GM12878 (cell line): ENCODE measurements at regions not wholly inside any gene's neighbourhood (a gene's known extent, or its start where the extent isn't known, plus 50 kb on each side); places are given as distances from the start of the nearest gene placed in this dataset.

ENCODE experiments used
- ATAC-seq: fragments of 200-7000 bp; cut with Tn5 transposase; 3 replicates; pipeline ENCODE4 v1.9.1; 2020; ENCODE audit warnings: mild to moderate bottlenecking, moderate library complexity
- BruUV-seq: library from RNA; stranded (reverse); fragments of 400-500 nt; replicated peaks from 2 replicates; lab custom pipeline; 2021; lab: Mats Ljungman, UMichigan
- CTCF ChIA-PET: fragments of 300-600 bp; sonication (Branson Sonifier 250); formaldehyde crosslinking; extraction: SDS; loops from one replicate; lab custom pipeline; 2021; ENCODE audit warnings: inconsistent platforms; lab: Yijun Ruan, JAX
- POLR2A ChIA-PET: fragments of 350-600 bp; formaldehyde crosslinking; extraction: SDS; loops from one replicate; lab custom pipeline; 2021; ENCODE audit warnings: inconsistent platforms; lab: Charles Lee
- RAD21 ChIA-PET: fragments of 300-600 bp; sonication (Branson Sonifier 250); formaldehyde crosslinking; loops from one replicate; lab custom pipeline; 2023; ENCODE audit warnings: antibody characterized with exemption; ENCODE audit not compliant: unreplicated experiment; lab: Charles Lee
- SMC1A ChIA-PET: fragments of 300-600 bp; sonication (Branson Sonifier 250); formaldehyde crosslinking; loops from one replicate; lab custom pipeline; 2023; ENCODE audit not compliant: unreplicated experiment, uncharacterized antibody; lab: Charles Lee
- DNase-seq: peaks from one replicate; pipeline ENCODE4 v3.0.0-alpha.2; 2011; ENCODE audit warnings: low read depth, low spot score
- FAIRE-seq: peaks from 3 replicates; lab custom pipeline; 2011; peaks lifted over from hg19 to GRCh38; lab: Jason Lieb, UNC
- H2AFZ ChIP-seq: 2 replicates; pipeline ENCODE4 v1.6.0; 2011; ENCODE audit warnings: low read depth, low read length, control low read depth; ENCODE audit not compliant: control insufficient read depth
- H3K27ac ChIP-seq: 2 replicates; pipeline ENCODE4 v1.5.1; 2011; ENCODE audit warnings: control low read depth; ENCODE audit not compliant: control insufficient read depth, insufficient read depth
- H3K27me3 ChIP-seq, 2 experiments: replicated peaks in 1 of 2; 2 replicates each; pipeline versions ENCODE4 v1.6.0 to v1.6.1; 2011; ENCODE audit warnings: low read length in 1 of 2; ENCODE audit not compliant: control insufficient read depth in 2 of 2, insufficient read depth in 2 of 2
- H3K36me3 ChIP-seq, 2 experiments: 2 replicates each; pipeline ENCODE4 v1.5.1; 2011; ENCODE audit warnings: low read length in 1 of 2; ENCODE audit not compliant: control insufficient read depth in 2 of 2, insufficient read depth in 2 of 2
- H3K4me1 ChIP-seq: 2 replicates; pipeline ENCODE4 v1.6.1; 2011; ENCODE audit warnings: mild to moderate bottlenecking, low read length, moderate library complexity, mixed read lengths; ENCODE audit not compliant: control insufficient read depth, insufficient read depth
- H3K4me2 ChIP-seq: 2 replicates; pipeline ENCODE4 v1.6.0; 2011; ENCODE audit warnings: control low read depth; ENCODE audit not compliant: control insufficient read depth, insufficient read depth
- H3K4me3 ChIP-seq: fragments of 200-600 bp; sonication (generic); 2 replicates; pipeline ENCODE4 v1.5.1; 2016
- H3K79me2 ChIP-seq: 2 replicates; pipeline ENCODE4 v1.6.0; 2011; ENCODE audit warnings: low read length; ENCODE audit not compliant: control insufficient read depth, insufficient read depth
- H3K9ac ChIP-seq: 2 replicates; pipeline ENCODE4 v1.8.0; 2011; ENCODE audit warnings: low read length, control low read depth, mixed read lengths; ENCODE audit not compliant: control insufficient read depth, insufficient read depth
- H3K9me3 ChIP-seq: replicated peaks from 3 replicates; pipeline ENCODE4 v1.5.1; 2011; ENCODE audit warnings: mild to moderate bottlenecking, low read length; ENCODE audit not compliant: control insufficient read depth, insufficient read depth
- H4K20me1 ChIP-seq: 2 replicates; pipeline ENCODE4 v1.6.0; 2011; ENCODE audit not compliant: control insufficient read depth, insufficient read depth
- BCL3 ChIP-seq: IDR thresholded peaks from 2 replicates; pipeline ENCODE4 v1.6.1; 2011; ENCODE audit warnings: borderline replicate concordance, low read depth, mild to moderate bottlenecking, moderate library complexity, low read length; ENCODE audit not compliant: insufficient read depth, poor library complexity, severe bottlenecking
- BHLHE40 ChIP-seq, 2 experiments: fragments of 450-650 bp in 1 of 2; IDR thresholded peaks; 2 replicates each; pipeline ENCODE4 v1.6.1; 2011 to 2017; ENCODE audit warnings: low read depth in 2 of 2, borderline replicate concordance in 1 of 2, improper control_type of control experiment in 1 of 2, low read length in 1 of 2, mild to moderate bottlenecking in 1 of 2
- HDAC2 ChIP-seq: fragments of 200-600 bp; sonication (generic); IDR thresholded peaks from 2 replicates; pipeline ENCODE4 v1.6.1; 2017
- MEF2A ChIP-seq: IDR thresholded peaks from 2 replicates; pipeline ENCODE4 v1.6.1; 2011; ENCODE audit warnings: low read depth, mild to moderate bottlenecking, low read length, moderate library complexity; ENCODE audit not compliant: insufficient read depth
- NBN ChIP-seq: fragments of 450-650 bp; IDR thresholded peaks from 2 replicates; pipeline ENCODE4 v1.6.1; 2016
- NR2C2 ChIP-seq: IDR thresholded peaks from 2 replicates; pipeline ENCODE4 v1.6.1; 2011; ENCODE audit warnings: borderline replicate concordance, low read depth; ENCODE audit not compliant: control insufficient read depth, insufficient read length
- RB1 ChIP-seq: fragments of 450-650 bp; formaldehyde crosslinking; IDR thresholded peaks from 2 replicates; pipeline ENCODE4 v1.6.1; 2017; ENCODE audit warnings: mild to moderate bottlenecking, borderline replicate concordance
- RELA ChIP-seq: fragments of 450-650 bp; IDR thresholded peaks from 2 replicates; pipeline ENCODE4 v1.8.0; 2014; ENCODE audit warnings: borderline replicate concordance; ENCODE audit not compliant: partially characterized antibody
- STAT1 ChIP-seq: fragments of 450-650 bp; conservative IDR thresholded peaks from 2 replicates; pipeline ENCODE4 v1.6.1; 2014; ENCODE audit warnings: antibody characterized with exemption, mild to moderate bottlenecking
- TARDBP ChIP-seq: IDR thresholded peaks from 2 replicates; pipeline ENCODE4 v1.6.1; 2016; ENCODE audit warnings: borderline replicate concordance
- TCF7 ChIP-seq: IDR thresholded peaks from 2 replicates; pipeline ENCODE4 v1.6.1; 2014; ENCODE audit warnings: antibody characterized with exemption, borderline replicate concordance
- YY1 ChIP-seq: IDR thresholded peaks from 2 replicates; pipeline ENCODE4 v1.6.1; 2011; ENCODE audit warnings: low read depth, mild to moderate bottlenecking, low read length
- ZBTB11 ChIP-seq: fragments of 450-650 bp; formaldehyde crosslinking; IDR thresholded peaks from 2 replicates; pipeline ENCODE4 v1.5.0; 2022; ENCODE audit warnings: mild to moderate bottlenecking, missing genetic modification characterization
- WGBS: methylation state at CpG from one replicate; pipeline ENCODE4 v1.1.6; 2016; ENCODE audit warnings: low lambda C conversion rate; ENCODE audit not compliant: insufficient replicate concordance, insufficient coverage; ENCODE audit errors: missing lambda C conversion rate; 5-methylcytosine and 5-hydroxymethylcytosine counted together
- in situ Hi-C: fragments of 300-500 bp; cut with MboI; formaldehyde crosslinking; loops from 9 replicates; pipeline ENCODE4 v1.14.3; 2018; ENCODE audit warnings: mixed read lengths
- intact Hi-C: fragments of 100-400 bp; cut with micrococcal nuclease; formaldehyde crosslinking; loops from one replicate; pipeline ENCODE4 v1.14.2; 2022; ENCODE audit not compliant: unreplicated experiment

- POLR2A ChIA-PET, result interaction anchor here (0.6 kb wide), 1 partner anchor 58 kb away, joined by 4 read pairs; no protein-coding TSS in a partner anchor
- 0% methylated on average over 2 of the region's 2 CpGs for WGBS
Observed at GRCh38 chr7:24192053-24192452, 91.9 kb upstream of the NPY start.

GRCh38 chr7:24192691-24193090 is 91.3 kb upstream of the NPY start:
- FAIRE-seq, result no peak
- BruUV-seq, result no TSS peak
- in situ Hi-C loops, result no loop called here
- Histone ChIP-seq H3K36me3 (no peaks in the 10 kb centered on the region), H3K4me1 (no peaks in the 10 kb centered on the region), H3K27ac (no peak overlapping the region), H3K9me3 (no peaks in the 10 kb centered on the region), H3K79me2 (no peaks in the 10 kb centered on the region), H3K4me3 (no peak overlapping the region), H4K20me1 (peaks cover 2% of the 10 kb centered on the region; the same call in 1 of the 2 replicates), H3K9ac (no peak overlapping the region), H3K27me3 (no peaks in the 10 kb centered on the region; a peak in 1 of 4 replicates), H2AFZ (no peak overlapping the region), H3K4me2 (no peak overlapping the region)
- 17% methylated on average over 4 of the region's 4 CpGs for WGBS
- intact Hi-C loops, result no loop called here
- POLR2A ChIA-PET, result no interaction called here
- CTCF ChIA-PET, result interaction anchor here (2.1 kb wide), 1 partner anchor 8 kb away, joined by 6 read pairs; no protein-coding TSS in a partner anchor
- DNase-seq, result no peak
- ATAC-seq, result no peak
- SMC1A ChIA-PET, result interaction anchor here (1.0 to 1.6 kb wide), 2 partner anchors 12 to 16 kb away, joined by 3 to 4 read pairs; no protein-coding TSS in a partner anchor
- RAD21 ChIA-PET, result no interaction called here
- TF ChIP-seq BCL3 (no peak), YY1 (no peak), HDAC2 (no peak), TCF7 (no peak), NR2C2 (no peak), MEF2A (no peak), RB1 (no peak), TARDBP (no peak), STAT1 (no peak), ZBTB11 (no peak)

More at GRCh38 chr7:24192053-24192452, 91.9 kb upstream of the NPY start:
- no peaks in the 10 kb centered on the region; a peak in 1 of 4 replicates for H3K27me3 ChIP-seq
- no TSS peak for BruUV-seq
- H2AFZ ChIP-seq, result no peak overlapping the region
- TF ChIP-seq BHLHE40 (IDR thresholded peaks at IDR 0.05; ENCODE audit: borderline replicate concordance in 1 of 2, low read depth in 2 of 2, low read length in 1 of 2), result no peak
- TF ChIP-seq RELA, result no peak
- no peak for TF ChIP-seq NBN
- DNase-seq, result no peak
- H3K9ac ChIP-seq, result no peak overlapping the region
- no peaks in the 10 kb centered on the region for H3K4me1 ChIP-seq
- no peak overlapping the region for H3K4me2 ChIP-seq
- intact Hi-C loops (no loop called here), in situ Hi-C loops (no loop called here)
- SMC1A ChIA-PET, result interaction anchor here (1.6 kb wide), 1 partner anchor 16 kb away, joined by 4 read pairs; no protein-coding TSS in a partner anchor
- ATAC-seq, result no peak
- CTCF ChIA-PET, result interaction anchor here (2.1 kb wide), 1 partner anchor 8 kb away, joined by 6 read pairs; no protein-coding TSS in a partner anchor
- no peaks in the 10 kb centered on the region for H3K36me3 ChIP-seq
- FAIRE-seq, result no peak
- H3K79me2 ChIP-seq, result no peaks in the 10 kb centered on the region
- H3K9me3 ChIP-seq, result no peaks in the 10 kb centered on the region
- H3K27ac ChIP-seq, result no peak overlapping the region
- H4K20me1 ChIP-seq, result peaks cover 2% of the 10 kb centered on the region; the same call in 1 of the 2 replicates
- RAD21 ChIA-PET, result no interaction called here
- H3K4me3 ChIP-seq, result no peak overlapping the region
